Heart left ventricle (tissue), 16 donors: ENCODE measurements at regions not wholly inside any gene's neighbourhood (a gene's known extent, or its start where the extent isn't known, plus 50 kb on each side); places are given as distances from the start of the nearest gene placed in this dataset.

Experiments used
- ATAC-seq, 4 donors: fragments of 200-7000 bp; cut with Tn5 transposase; one replicate each; pipeline ENCODE4 v1.9.1; 2020 to 2022; ENCODE audit warnings: moderate library complexity in 4 of 4, mild to moderate bottlenecking in 3 of 4, moderate number of reproducible peaks in 1 of 4
- DNase-seq, 5 donors: peaks; one replicate each; pipeline ENCODE4 v3.0.0-alpha.2; 2020
- H3K27ac ChIP-seq, 12 donors: fragments of 200-600 bp; sonication (generic) in 4 of 12; one replicate each; pipeline versions ENCODE4 v1.5.0 to v1.8.0; 2016 to 2022; ENCODE audit warnings: mild to moderate bottlenecking in 2 of 12
- H3K27me3 ChIP-seq, 9 donors: fragments of 200-600 bp; sonication (generic) in 2 of 9; one replicate each; pipeline versions ENCODE4 v1.5.1 to v1.8.0; 2016 to 2022; ENCODE audit warnings: mild to moderate bottlenecking in 3 of 9
- H3K36me3 ChIP-seq, 9 donors: fragments of 200-600 bp; sonication (generic) in 2 of 9; one replicate each; pipeline versions ENCODE4 v1.5.0 to v1.8.0; 2018 to 2022; ENCODE audit warnings: mild to moderate bottlenecking in 2 of 9
- H3K4me1 ChIP-seq, 12 donors: fragments of 200-600 bp; sonication (generic) in 4 of 12; one replicate each; pipeline versions ENCODE4 v1.5.0 to v1.8.0; 2016 to 2022; ENCODE audit warnings: mild to moderate bottlenecking in 3 of 12
- H3K4me3 ChIP-seq, 12 donors: fragments of 200-600 bp; sonication (generic) in 4 of 12; one replicate each; pipeline versions ENCODE4 v1.5.0 to v1.8.0; 2017 to 2022; ENCODE audit warnings: mild to moderate bottlenecking in 9 of 12, moderate library complexity in 4 of 12
- H3K9me3 ChIP-seq, 12 donors: fragments of 200-600 bp; sonication (generic) in 4 of 12; one replicate each; pipeline versions ENCODE4 v1.5.0 to v1.8.0; 2016 to 2022; ENCODE audit warnings: mild to moderate bottlenecking in 1 of 12
- CTCF ChIP-seq, 12 donors: fragments of 200-600 bp; sonication (generic) in 4 of 12; IDR thresholded peaks; one replicate each; pipeline versions ENCODE4 v1.5.0 to v1.8.0; 2018 to 2022; ENCODE audit warnings: antibody characterized with exemption in 12 of 12, mild to moderate bottlenecking in 5 of 12
- POLR2A ChIP-seq, 2 donors: fragments of 450-650 bp; IDR thresholded peaks; one replicate each; pipeline ENCODE4 v1.6.1; 2017; ENCODE audit warnings: antibody characterized with exemption in 2 of 2, mild to moderate bottlenecking in 2 of 2, moderate library complexity in 2 of 2
- WGBS, 4 donors: extraction: QIAGEN DNeasy Blood & Tissue Kit in 2 of 4; methylation state at CpG; one replicate each; pipeline versions ENCODE4 v1.1.5 to v1.1.7; 2013 to 2018; 5-methylcytosine and 5-hydroxymethylcytosine counted together
- intact Hi-C, 10 donors: fragments of 100-400 bp; cut with DNase I; formaldehyde crosslinking; loops; one replicate each; pipeline versions ENCODE4 v1.11.1 to v1.14.2; 2022
- donor health status: ischemic (EF 13 %, LVEDD 7.1; RV severe dilation, severe dysfunction).
- donor health status: healthy with polysubstance abuse.
- donor health status: DM: no; HTN: yes; CAD: no.
- donor health status: DM: no; HTN: no; CAD: no.
- donor health status: ischemic (EF 25% LVEDD 6.9; RV normal size, moderate dysfunction).
- donor health status: ischemic (EF 25% LVEDD 5.7; RV mildly dilated, moderate dysfunction).
- donor health status: healthy.
- donor health status: DM: yes; HTN: yes; CAD: no.
- donor health status: ischemic (EF 35%, LVEDD 5.7; RV mildly dilated, moderate dysfunction).
- donor health status: nonischemic (EF 11% LVEDD 7.7; RV severe dilation, severe dysfunction).
- donor health status: DM: yes; HTN: yes; CAD: no.
- donor health status: PGD.
- donor health status: ischemic (EF 29% LVEDD 5.4; RV normal size, mild dysfunction).
- donor health status: nonischemic (EF 23%, LVEDD 6.1; RV moderate dilation, normal function).

GRCh38 chr3:194049394-194049793, 86.6 kb upstream of the HES1 start:
- H3K36me3 ChIP-seq: no peaks in the 10 kb centered on the region
- no peak overlapping the region for H3K27ac ChIP-seq
- TF ChIP-seq POLR2A (IDR thresholded peaks at IDR 0.05) (no peak), CTCF (IDR thresholded peaks at IDR 0.05) (no peak)
- intact Hi-C loops: no loop called here
- no peak for DNase-seq
- 98 to 100% (median 100%) methylated on average over 1 of the region's 1 CpG for WGBS, 4 donors
- H3K4me1 ChIP-seq: peaks cover 0 to 31% (median 11%) of the 10 kb centered on the region in 12 donors
- H3K4me3 ChIP-seq: no peak overlapping the region
- H3K27me3 ChIP-seq: peaks cover 0 to 3% (median 0%) of the 10 kb centered on the region in 9 donors
- ATAC-seq: no peak
- peaks cover 0 to 24% (median 11%) of the 10 kb centered on the region in 12 donors for H3K9me3 ChIP-seq

DNA sequence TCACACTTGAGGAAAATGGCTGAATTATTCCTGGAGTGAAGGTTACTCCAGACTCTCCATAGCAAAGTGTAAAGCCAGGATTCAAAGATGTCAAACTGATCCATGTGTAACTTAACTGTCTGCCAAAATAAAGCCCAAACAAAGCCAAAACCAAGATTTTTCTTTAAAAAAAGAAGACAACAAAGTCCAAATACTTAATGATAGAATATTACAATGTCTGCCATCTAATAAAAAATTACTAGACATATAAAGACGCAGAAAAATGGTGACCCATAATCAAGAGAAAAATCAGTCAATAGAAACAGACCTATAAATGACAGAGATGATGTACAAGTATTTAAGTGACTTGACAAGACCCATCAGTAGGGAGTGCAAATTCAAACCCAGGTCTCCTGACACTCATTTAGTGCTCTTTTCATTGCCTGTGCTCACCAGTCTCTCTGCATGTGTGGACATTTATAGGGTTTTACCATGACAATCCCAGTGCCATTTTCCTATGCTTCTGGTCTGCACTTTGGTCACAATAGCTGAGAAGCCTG, 85.1 kb upstream of the HES1 start:
- Histone ChIP-seq H3K36me3 (no peaks in the 10 kb centered on the region), H3K27me3 (peaks cover 0 to 3% (median 0%) of the 10 kb centered on the region in 9 donors), H3K4me1 (peaks cover 0 to 31% (median 11%) of the 10 kb centered on the region in 12 donors), H3K9me3 (peaks cover 0 to 24% (median 11%) of the 10 kb centered on the region in 12 donors), H3K27ac (no peak overlapping the region), H3K4me3 (no peak overlapping the region)
- WGBS, 4 donors: 88 to 100% (median 96%) methylated on average over 1 of the region's 1 CpG
- intact Hi-C loops: no loop called here
- ATAC-seq: no peak
- no peak for DNase-seq
- TF ChIP-seq POLR2A (IDR thresholded peaks at IDR 0.05): no peak
- TF ChIP-seq CTCF (IDR thresholded peaks at IDR 0.05): no peak

- TF ChIP-seq CTCF (IDR thresholded peaks at IDR 0.05) (no peak), POLR2A (IDR thresholded peaks at IDR 0.05) (no peak)
- 90 to 96% (median 93%) methylated on average over 2 of the region's 2 CpGs for WGBS, 4 donors
- H3K4me3 ChIP-seq: no peak overlapping the region
- H3K27ac ChIP-seq: no peak overlapping the region
- DNase-seq: no peak
- ATAC-seq: no peak
- intact Hi-C loops: no loop called here
- no peaks in the 10 kb centered on the region for H3K36me3 ChIP-seq
- H3K27me3 ChIP-seq: peaks cover 0 to 6% (median 0%) of the 10 kb centered on the region in 9 donors
- peaks cover 0 to 24% (median 11%) of the 10 kb centered on the region in 12 donors for H3K4me1 ChIP-seq
- peaks cover 0 to 24% (median 11%) of the 10 kb centered on the region in 12 donors for H3K9me3 ChIP-seq
These were observed 84.4 kb upstream of the HES1 start for GRCh38 chr3:194051366-194052149.

DNA sequence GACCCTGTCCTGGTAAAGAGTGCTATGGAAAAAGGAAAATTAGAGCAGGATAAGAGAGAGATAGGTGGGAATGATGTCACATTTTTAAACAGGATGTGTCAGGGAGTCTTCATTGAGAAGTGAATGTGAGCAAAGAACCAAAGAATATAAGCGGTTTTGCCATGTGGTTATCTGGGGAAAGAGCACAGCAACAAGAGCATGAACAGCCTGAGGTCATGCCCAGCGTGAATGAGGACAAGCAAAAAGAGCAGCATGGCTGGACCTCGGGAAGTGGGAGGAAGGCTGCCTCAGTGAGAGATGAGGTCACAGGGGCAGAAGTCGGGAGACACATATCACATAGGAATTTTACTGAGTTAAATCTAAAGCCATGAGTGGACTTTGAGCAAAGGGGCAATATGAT, 82.8 kb upstream of the HES1 start:
- TF ChIP-seq POLR2A (IDR thresholded peaks at IDR 0.05): no peak
- no peak for TF ChIP-seq CTCF (IDR thresholded peaks at IDR 0.05)
- Histone ChIP-seq H3K36me3 (no peaks in the 10 kb centered on the region), H3K4me1 (peaks cover 0 to 14% (median 4%) of the 10 kb centered on the region in 12 donors), H3K4me3 (no peak overlapping the region), H3K27ac (no peak overlapping the region), H3K9me3 (peaks cover 0 to 24% (median 11%) of the 10 kb centered on the region in 12 donors), H3K27me3 (peaks cover 0 to 18% (median 0%) of the 10 kb centered on the region in 9 donors)
- ATAC-seq (no peak), DNase-seq (no peak)
- WGBS, 4 donors: 86 to 90% (median 87%) methylated on average over 4 of the region's 4 CpGs
- intact Hi-C loops: no loop called here
